ENCODE measurements at regions not wholly inside any gene's neighbourhood (a gene's known extent, or its start where the extent isn't known, plus 50 kb on each side); places are given as distances from the start of the nearest gene placed in this dataset.
"Not testable (repeated sequence)": the region's sequence is repeated elsewhere in the genome, so short reads cannot be mapped to it uniquely, and the experiment has no call there.

GRCh38 chr18:4765401-4765800, 310.3 kb upstream of the DLGAP1 start:
- DNase-seq (ENCODE audit: low spot score), result no peak

GRCh38 chr18:4762330-4762729, 307.2 kb upstream of the DLGAP1 start:
- DNase-seq (ENCODE audit: low spot score), result no peak

GRCh38 chr18:4758980-4759379, 303.9 kb upstream of the DLGAP1 start:
- no peak for DNase-seq (ENCODE audit: low spot score)

DNA sequence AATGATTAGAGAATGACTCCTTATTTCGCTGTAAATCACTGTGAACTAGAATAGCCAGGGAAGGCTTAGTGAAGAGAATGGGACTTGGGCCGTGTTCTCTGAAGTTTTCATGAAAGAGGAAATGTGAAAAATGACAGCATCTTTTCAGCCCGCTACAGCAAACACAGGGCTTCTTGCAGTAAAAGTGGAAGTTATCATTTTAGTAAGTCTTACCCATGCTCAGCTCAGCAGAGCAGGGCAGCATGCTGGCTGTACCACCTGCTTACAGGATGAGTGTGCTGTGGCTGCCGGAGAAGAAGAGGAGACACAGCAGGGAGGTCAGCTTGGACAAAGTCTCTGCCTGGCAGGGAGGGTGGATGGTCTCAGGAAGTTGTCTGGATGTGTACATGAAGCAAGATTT, 300.7 kb upstream of the DLGAP1 start:
- no peak for DNase-seq (ENCODE audit: low spot score)

DNA sequence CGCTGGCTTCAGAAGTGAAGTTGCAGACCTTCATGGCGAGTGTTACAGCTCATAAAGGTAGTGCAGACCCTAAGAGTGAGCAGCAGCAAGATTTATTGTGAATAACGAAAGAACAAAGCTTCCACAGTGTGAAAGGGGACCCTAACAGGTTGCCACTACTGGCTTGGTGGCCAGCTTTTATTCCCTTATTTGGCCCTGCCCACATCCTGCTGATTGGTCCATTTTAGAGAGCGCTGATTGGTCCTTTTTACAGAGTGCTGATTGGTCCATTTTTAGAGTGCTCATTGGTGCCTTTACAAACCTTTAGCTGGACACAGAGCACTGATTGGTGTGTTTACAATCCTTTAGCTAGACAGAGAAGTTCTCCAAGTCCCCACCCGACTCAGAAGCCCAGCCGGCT, 298.0 kb upstream of the DLGAP1 start:
- DNase-seq (ENCODE audit: low spot score), result peak; percentile 4

DNA sequence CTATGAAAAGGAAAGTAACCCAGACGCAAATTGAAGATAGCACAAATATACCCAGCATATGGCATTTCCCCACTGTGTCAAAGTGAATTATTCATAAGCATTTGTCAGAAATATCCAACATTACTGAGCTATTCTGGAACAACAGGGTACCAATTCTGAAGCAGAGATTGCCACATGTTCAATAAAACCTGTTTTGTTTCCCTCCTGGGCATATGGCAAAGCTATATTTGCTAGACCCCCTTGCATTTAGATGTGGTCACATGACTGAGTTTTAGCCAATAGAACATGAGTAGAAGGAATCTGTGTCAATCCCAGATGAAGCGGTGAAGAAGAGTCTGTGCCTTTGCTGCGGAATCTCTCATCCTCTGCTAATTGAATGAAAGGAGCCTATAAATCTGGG, 296.4 kb upstream of the DLGAP1 start:
- no peak for DNase-seq (ENCODE audit: low spot score)

DNA sequence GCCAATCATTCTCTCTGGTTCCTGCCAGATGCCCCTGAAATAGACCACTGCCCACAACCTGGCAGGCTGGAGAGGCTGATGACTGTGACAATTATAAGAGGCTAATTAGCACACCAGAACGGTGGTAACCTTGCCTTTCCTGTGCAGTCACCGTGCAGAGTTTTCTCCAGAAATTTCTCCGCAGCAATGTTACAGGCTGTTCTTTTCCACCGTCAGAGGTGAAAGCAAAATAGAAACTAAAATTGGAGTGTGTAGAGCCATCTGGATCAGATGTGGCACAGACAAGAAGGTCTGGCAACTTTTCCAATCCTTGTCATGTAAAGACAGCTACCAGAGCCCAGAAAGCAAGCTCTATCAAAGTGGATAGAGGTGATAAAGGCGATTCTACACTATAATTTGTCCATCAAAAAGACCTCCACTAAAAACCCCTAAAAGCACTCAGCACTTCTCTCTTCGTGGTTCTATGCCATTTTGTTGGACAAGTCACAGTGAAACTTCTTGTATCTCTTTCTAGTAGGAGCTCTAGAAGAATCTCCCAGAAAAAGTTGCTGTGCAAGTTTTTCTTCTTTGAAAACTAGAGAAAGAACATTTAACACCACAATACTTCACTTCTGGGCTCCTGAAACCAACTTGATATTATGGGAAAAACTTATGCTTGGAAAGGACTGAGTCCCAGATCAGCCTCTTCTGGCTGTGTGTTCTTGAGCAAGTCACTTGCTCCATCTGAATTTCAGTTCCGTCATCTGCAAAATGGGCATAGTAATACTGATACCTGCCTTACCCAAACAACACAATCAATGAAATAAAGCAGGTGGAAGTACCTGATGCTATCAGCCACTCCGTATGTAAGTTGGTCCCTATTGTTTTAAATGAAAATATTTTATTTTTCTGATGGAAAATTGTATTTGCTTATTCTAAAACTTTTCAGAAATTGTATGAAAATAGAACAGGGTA, 295.6 kb upstream of the DLGAP1 start:
- no peak for DNase-seq (ENCODE audit: low spot score)

- DNase-seq (ENCODE audit: low spot score), result no peak
Measured at GRCh38 chr18:4748975-4749374, 293.9 kb upstream of the DLGAP1 start.

DNA sequence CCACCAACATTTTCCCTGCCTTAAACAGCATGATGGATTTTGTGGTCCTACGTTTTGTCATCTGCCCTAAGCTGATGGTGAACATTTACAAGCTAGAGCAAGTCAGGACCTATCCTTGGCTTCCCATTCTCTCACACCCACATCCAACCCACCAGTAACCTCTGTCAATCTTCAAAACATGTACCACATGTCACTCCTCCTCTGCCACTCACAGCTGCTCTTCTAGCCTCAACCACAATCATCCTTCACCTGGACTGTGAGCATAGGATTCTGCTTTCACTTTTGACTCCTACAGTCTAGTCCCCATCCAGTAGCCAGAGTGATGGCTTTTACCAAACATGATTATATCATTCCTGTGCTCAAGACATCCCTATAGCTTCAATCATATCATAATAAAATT, 279.8 kb upstream of the DLGAP1 start:
- no peak for DNase-seq (ENCODE audit: low spot score)

GRCh38 chr18:4734021-4734420, 278.9 kb upstream of the DLGAP1 start:
- no peak for DNase-seq (ENCODE audit: low spot score)

- DNase-seq (ENCODE audit: low spot score), result no peak
Measured at GRCh38 chr18:4721545-4721944, 266.4 kb upstream of the DLGAP1 start.

- no peak for DNase-seq (ENCODE audit: low spot score)
Measured at GRCh38 chr18:4720518-4720917, 265.4 kb upstream of the DLGAP1 start.

DNA sequence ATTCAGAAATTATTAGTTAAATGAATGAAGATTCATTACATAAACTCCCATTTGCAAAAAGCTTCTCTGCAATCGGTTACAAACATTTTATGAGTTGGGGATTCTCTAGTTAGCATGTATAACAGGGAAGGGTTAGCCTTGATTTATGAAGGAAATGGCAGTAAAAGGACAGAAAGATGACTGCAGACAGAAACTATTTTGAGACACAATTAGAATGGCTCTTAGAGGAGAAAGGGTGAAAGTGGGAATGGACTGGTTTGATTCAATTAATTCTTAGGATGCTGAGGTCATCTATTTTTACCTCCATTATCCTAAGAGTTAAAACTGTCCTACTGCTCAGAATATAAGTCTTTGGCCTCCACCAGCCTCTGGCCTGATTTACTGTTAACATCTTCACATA, 250.8 kb upstream of the DLGAP1 start:
- DNase-seq (ENCODE audit: low spot score), result no peak

GRCh38 chr18:4704781-4705180, 249.7 kb upstream of the DLGAP1 start:
- no peak for DNase-seq (ENCODE audit: low spot score)

DNA sequence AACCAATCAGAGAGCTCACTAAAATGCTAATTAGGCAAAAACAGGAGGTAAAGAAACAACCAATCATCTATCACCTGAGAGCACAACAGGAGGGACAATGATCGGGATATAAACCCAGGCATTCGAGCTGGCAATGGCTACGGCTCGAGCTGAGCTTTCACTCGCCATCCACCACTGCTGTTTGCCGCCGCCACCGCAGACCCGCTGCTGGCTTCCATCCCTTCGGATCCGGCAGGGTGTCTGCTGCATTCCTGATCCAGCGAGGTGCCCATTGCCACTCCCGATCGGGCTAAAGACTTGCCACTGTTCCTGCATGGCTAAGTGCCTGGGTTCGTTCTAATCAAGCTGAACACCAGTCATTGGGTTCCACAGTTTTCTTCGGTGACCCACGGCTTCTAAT, 236.7 kb upstream of the DLGAP1 start:
- no peak for DNase-seq (ENCODE audit: low spot score)

DNA sequence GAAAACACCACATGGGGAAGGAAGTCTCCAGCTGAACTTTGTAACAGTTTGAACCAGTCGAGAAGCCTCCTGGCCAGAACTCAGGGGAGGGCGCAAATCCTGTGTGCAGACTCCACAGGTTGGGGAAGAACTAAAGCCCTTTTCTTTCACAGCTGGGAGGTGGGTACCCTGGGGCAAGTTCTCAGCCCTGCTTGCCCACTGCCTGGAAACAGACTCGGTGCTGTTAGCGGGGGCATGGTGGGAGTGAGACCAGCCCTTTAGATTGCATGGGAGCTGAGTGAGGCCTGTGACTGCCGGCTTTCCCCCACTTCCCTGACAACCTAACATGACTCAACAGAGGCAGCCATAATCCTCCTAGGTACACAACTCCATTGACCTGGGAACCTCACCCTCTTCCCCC, 223.6 kb upstream of the DLGAP1 start:
- DNase-seq (ENCODE audit: low spot score), result not testable (repeated sequence)

DNA sequence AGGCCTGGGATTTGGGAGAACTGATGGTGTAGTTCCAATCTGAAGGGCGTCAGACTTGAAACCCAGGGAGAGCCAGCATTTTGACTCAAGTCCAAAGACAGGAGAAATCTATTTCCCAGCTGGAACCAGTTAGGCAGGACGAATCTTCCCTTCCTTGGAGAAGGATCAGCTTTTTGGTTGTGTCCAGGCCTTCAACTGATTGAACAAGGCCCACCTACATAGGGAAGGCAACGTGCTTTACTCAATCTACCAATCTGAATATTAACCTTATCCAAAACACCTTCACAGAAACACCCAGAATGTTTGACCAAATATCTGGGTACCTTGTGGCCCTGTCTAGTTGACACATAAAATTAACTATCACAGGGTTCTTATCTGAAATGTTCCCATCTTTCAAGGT, 221.9 kb upstream of the DLGAP1 start:
- no peak for DNase-seq (ENCODE audit: low spot score)

DNA sequence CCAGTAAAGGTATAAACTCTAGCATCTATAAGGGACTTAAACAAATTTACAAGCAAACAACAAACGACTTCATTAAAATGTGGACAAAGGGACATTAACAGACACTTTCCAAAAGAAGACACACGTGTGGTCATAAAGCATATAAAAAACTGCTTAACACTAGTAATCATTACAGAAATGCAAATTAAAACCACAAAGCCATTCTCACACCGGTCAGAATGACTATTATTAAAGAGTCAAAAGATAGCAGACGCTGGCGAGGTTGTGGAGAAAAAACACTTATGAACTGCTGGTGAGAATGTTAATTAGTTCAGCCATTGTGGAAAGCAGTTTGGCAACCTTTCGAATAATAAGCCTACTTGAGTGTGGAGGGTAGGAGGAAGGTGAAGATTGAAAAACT, 217.1 kb upstream of the DLGAP1 start:
- no peak for DNase-seq (ENCODE audit: low spot score)

DNA sequence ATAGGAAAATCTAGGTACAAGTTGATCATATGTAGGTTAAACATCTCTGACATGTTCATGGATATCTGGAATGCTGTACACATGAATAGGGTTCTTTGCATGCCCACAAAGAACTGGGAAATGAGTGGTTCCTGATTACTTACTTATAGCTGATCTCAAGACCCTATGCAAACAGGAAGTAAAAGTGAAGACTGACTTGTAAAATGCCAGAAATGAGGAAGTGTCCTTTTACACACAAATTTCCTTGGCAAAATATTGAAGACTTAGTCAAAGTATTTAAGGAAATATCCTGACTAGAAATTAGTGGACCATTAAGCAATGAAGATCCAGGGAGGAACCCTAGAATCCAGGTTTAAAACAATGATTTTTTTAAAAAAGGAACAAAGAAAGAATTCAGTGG, 203.7 kb upstream of the DLGAP1 start:
- peak; percentile 8 for DNase-seq (ENCODE audit: low spot score)

DNA sequence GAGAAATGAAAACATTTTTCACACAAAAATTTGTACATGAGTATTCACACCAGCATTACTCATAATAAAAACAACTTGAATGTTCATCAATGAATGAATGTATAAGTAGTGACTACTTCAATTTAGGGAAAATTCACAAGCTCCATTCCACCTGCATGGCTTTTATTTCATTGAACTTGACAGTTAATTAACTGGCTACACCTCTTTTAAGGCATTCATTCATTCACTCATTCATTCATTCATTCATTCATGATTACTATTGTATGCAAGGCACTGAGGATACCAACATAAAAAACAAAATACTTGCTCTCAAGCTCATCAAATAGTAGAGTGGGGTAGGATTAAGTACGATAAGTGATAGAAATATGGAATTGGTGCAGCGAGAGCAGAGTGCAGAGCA, 198.3 kb upstream of the DLGAP1 start:
- no peak for DNase-seq (ENCODE audit: low spot score)

DNA sequence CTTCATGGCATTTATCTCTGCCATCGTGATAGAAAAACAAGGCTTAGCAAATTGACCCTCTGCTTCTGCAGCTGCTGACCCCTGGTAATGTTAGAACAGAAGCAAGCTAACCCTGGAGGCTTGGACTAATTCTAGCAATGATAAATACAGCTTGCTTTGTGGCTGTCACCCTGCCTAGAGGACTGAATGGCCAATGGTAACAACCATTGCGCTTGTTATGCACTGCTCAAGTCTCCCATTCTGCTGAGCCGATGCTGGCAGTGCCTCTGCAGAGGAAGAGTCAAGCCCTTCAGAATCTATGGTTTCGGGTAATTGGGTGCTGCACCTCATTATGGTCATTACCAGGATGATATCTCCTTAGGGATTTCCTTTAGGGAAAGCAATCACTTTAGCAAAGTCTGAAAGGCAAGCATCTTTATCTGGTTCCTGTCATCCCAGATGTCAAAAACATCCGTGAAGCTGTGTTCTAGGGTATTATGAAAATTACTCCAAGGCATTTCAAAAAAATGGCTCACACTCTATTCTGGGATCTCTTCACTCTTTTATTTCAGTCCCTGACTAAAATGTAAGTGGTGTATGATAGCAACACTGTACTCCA, 186.8 kb upstream of the DLGAP1 start:
- no peak for DNase-seq (ENCODE audit: low spot score)

- peak; percentile 9 for DNase-seq (ENCODE audit: low spot score)
Measured at GRCh38 chr18:4640349-4641012, 185.4 kb upstream of the DLGAP1 start.
